Activated CD4-positive, alpha-beta memory T cell treated with anti-CD3 and anti-CD28 coated beads, Interleukin-2, amount 10 ng/mL, durations not matched to agents 7 days and 5 days (primary cell): ENCODE measurements at regions not wholly inside any gene's neighbourhood (a gene's known extent, or its start where the extent isn't known, plus 50 kb on each side); places are given as distances from the start of the nearest gene placed in this dataset.

Experiments
- CTCF ChIA-PET: fragments of 350-600 bp; sonication (Branson Sonifier 250); formaldehyde crosslinking; loops from one replicate; lab custom pipeline; 2021; ENCODE audit warnings: antibody characterized with exemption, inconsistent platforms; lab: Charles Lee
- POLR2A ChIA-PET: fragments of 350-600 bp; sonication (Branson Sonifier 250); formaldehyde crosslinking; loops from one replicate; lab custom pipeline; 2021; ENCODE audit warnings: antibody characterized with exemption; lab: Charles Lee
- DNase-seq: peaks from one replicate; pipeline ENCODE4 v3.0.0-alpha.2; 2020
- H3K27ac Mint-ChIP-seq: one replicate; pipeline ENCODE4 v1.8.0; 2021; ENCODE audit warnings: mild to moderate bottlenecking, mixed read lengths
- H3K27me3 Mint-ChIP-seq: one replicate; pipeline ENCODE4 v1.8.0; 2021; ENCODE audit warnings: mixed read lengths
- H3K36me3 Mint-ChIP-seq: one replicate; pipeline ENCODE4 v1.8.0; 2021; ENCODE audit warnings: low read depth, mixed read lengths
- H3K4me1 Mint-ChIP-seq: one replicate; pipeline ENCODE4 v1.8.0; 2021; ENCODE audit warnings: mixed read lengths
- H3K4me3 Mint-ChIP-seq: one replicate; pipeline ENCODE4 v1.8.0; 2021; ENCODE audit warnings: mild to moderate bottlenecking, mixed read lengths
- H3K9me3 Mint-ChIP-seq: one replicate; pipeline ENCODE4 v1.8.0; 2021; ENCODE audit warnings: mixed read lengths

- H3K36me3 Mint-ChIP-seq: no peaks in the 10 kb centered on the region
- DNase-seq: no peak
- no peaks in the 10 kb centered on the region for H3K27me3 Mint-ChIP-seq
- ChIA-PET POLR2A (no interaction called here), CTCF (no interaction called here)
- H3K4me3 Mint-ChIP-seq: no peak overlapping the region
- H3K4me1 Mint-ChIP-seq: no peaks in the 10 kb centered on the region
- no peaks in the 10 kb centered on the region for H3K9me3 Mint-ChIP-seq
- H3K27ac Mint-ChIP-seq: no peak overlapping the region
These were observed 398.9 kb downstream of the PLK2 start for GRCh38 chr5:58060996-58061395.

GRCh38 chr5:58057324-58057723, 402.6 kb downstream of the PLK2 start:
- H3K36me3 Mint-ChIP-seq: no peaks in the 10 kb centered on the region
- H3K27me3 Mint-ChIP-seq: no peaks in the 10 kb centered on the region
- no peak overlapping the region for H3K27ac Mint-ChIP-seq
- no peaks in the 10 kb centered on the region for H3K4me1 Mint-ChIP-seq
- CTCF ChIA-PET: no interaction called here
- DNase-seq: no peak
- POLR2A ChIA-PET: no interaction called here
- H3K9me3 Mint-ChIP-seq: no peaks in the 10 kb centered on the region
- no peak overlapping the region for H3K4me3 Mint-ChIP-seq

- no peak for DNase-seq
- H3K4me3 Mint-ChIP-seq: no peak overlapping the region
- ChIA-PET CTCF (no interaction called here), POLR2A (no interaction called here)
- H3K9me3 Mint-ChIP-seq: no peaks in the 10 kb centered on the region
- H3K36me3 Mint-ChIP-seq: no peaks in the 10 kb centered on the region
- H3K27me3 Mint-ChIP-seq: no peaks in the 10 kb centered on the region
- H3K4me1 Mint-ChIP-seq: no peaks in the 10 kb centered on the region
- H3K27ac Mint-ChIP-seq: no peak overlapping the region
These were observed 403.3 kb downstream of the PLK2 start for GRCh38 chr5:58056546-58056945.

GRCh38 chr5:58054018-58054417, 405.9 kb downstream of the PLK2 start:
- POLR2A ChIA-PET: no interaction called here
- H3K4me3 Mint-ChIP-seq: no peak overlapping the region
- no peak overlapping the region for H3K27ac Mint-ChIP-seq
- DNase-seq: no peak
- no peaks in the 10 kb centered on the region for H3K4me1 Mint-ChIP-seq
- H3K36me3 Mint-ChIP-seq: no peaks in the 10 kb centered on the region
- CTCF ChIA-PET: no interaction called here
- no peaks in the 10 kb centered on the region for H3K27me3 Mint-ChIP-seq
- no peaks in the 10 kb centered on the region for H3K9me3 Mint-ChIP-seq

- Mint-ChIP-seq H3K9me3 (no peaks in the 10 kb centered on the region), H3K4me3 (no peak overlapping the region), H3K27me3 (no peaks in the 10 kb centered on the region), H3K27ac (no peak overlapping the region), H3K4me1 (no peaks in the 10 kb centered on the region), H3K36me3 (no peaks in the 10 kb centered on the region)
- ChIA-PET POLR2A (no interaction called here), CTCF (no interaction called here)
- DNase-seq: no peak
These were observed 410.9 kb downstream of the PLK2 start for GRCh38 chr5:58048954-58049353.

- Mint-ChIP-seq H3K27ac (no peak overlapping the region), H3K9me3 (no peaks in the 10 kb centered on the region), H3K4me3 (no peak overlapping the region), H3K27me3 (no peaks in the 10 kb centered on the region), H3K36me3 (no peaks in the 10 kb centered on the region), H3K4me1 (no peaks in the 10 kb centered on the region)
- no peak for DNase-seq
- ChIA-PET POLR2A (no interaction called here), CTCF (no interaction called here)
These were observed 411.5 kb downstream of the PLK2 start for GRCh38 chr5:58048185-58048925.

- CTCF ChIA-PET: no interaction called here
These were observed 413.5 kb downstream of the PLK2 start for GRCh38 chr5:58046371-58046770.

GRCh38 chr5:58044166-58044565, 415.7 kb downstream of the PLK2 start:
- no peak for DNase-seq
- H3K36me3 Mint-ChIP-seq: no peaks in the 10 kb centered on the region
- H3K4me1 Mint-ChIP-seq: peaks cover 2% of the 10 kb centered on the region
- H3K9me3 Mint-ChIP-seq: no peaks in the 10 kb centered on the region
- ChIA-PET CTCF (no interaction called here), POLR2A (no interaction called here)
- H3K4me3 Mint-ChIP-seq: no peak overlapping the region
- no peak overlapping the region for H3K27ac Mint-ChIP-seq
- H3K27me3 Mint-ChIP-seq: no peaks in the 10 kb centered on the region

More at GRCh38 chr5:58046371-58046770, 413.5 kb downstream of the PLK2 start:
- Mint-ChIP-seq H3K36me3 (no peaks in the 10 kb centered on the region), H3K27ac (no peak overlapping the region), H3K4me3 (no peak overlapping the region), H3K27me3 (no peaks in the 10 kb centered on the region), H3K4me1 (peaks cover 2% of the 10 kb centered on the region), H3K9me3 (no peaks in the 10 kb centered on the region)
- POLR2A ChIA-PET: no interaction called here
- DNase-seq: no peak

GRCh38 chr5:58043032-58043945, 416.6 kb downstream of the PLK2 start:
- Mint-ChIP-seq H3K36me3 (no peaks in the 10 kb centered on the region), H3K27me3 (no peaks in the 10 kb centered on the region), H3K4me1 (peaks cover 2% of the 10 kb centered on the region), H3K4me3 (no peak overlapping the region), H3K9me3 (no peaks in the 10 kb centered on the region), H3K27ac (no peak overlapping the region)
- ChIA-PET CTCF (no interaction called here), POLR2A (no interaction called here)
- DNase-seq: no peak

GRCh38 chr5:58041884-58042283, 418.0 kb downstream of the PLK2 start:
- CTCF ChIA-PET: no interaction called here

GRCh38 chr5:58040846-58041245, 419.0 kb downstream of the PLK2 start:
- Mint-ChIP-seq H3K27me3 (no peaks in the 10 kb centered on the region), H3K36me3 (no peaks in the 10 kb centered on the region), H3K27ac (no peak overlapping the region), H3K4me1 (peaks cover 2% of the 10 kb centered on the region), H3K9me3 (no peaks in the 10 kb centered on the region), H3K4me3 (no peak overlapping the region)
- CTCF ChIA-PET: no interaction called here
- POLR2A ChIA-PET: no interaction called here
- DNase-seq: no peak

More at GRCh38 chr5:58041884-58042283, 418.0 kb downstream of the PLK2 start:
- no peak overlapping the region for H3K27ac Mint-ChIP-seq
- no peaks in the 10 kb centered on the region for H3K27me3 Mint-ChIP-seq
- POLR2A ChIA-PET: no interaction called here
- no peak for DNase-seq
- H3K9me3 Mint-ChIP-seq: no peaks in the 10 kb centered on the region
- H3K36me3 Mint-ChIP-seq: no peaks in the 10 kb centered on the region
- H3K4me1 Mint-ChIP-seq: peaks cover 2% of the 10 kb centered on the region
- no peak overlapping the region for H3K4me3 Mint-ChIP-seq

GRCh38 chr5:58040044-58040443, 419.8 kb downstream of the PLK2 start:
- peaks cover 2% of the 10 kb centered on the region for H3K4me1 Mint-ChIP-seq
- CTCF ChIA-PET: no interaction called here
- no peaks in the 10 kb centered on the region for H3K9me3 Mint-ChIP-seq
- no peaks in the 10 kb centered on the region for H3K36me3 Mint-ChIP-seq
- no peak for DNase-seq
- no peaks in the 10 kb centered on the region for H3K27me3 Mint-ChIP-seq
- no peak overlapping the region for H3K4me3 Mint-ChIP-seq
- H3K27ac Mint-ChIP-seq: no peak overlapping the region
- POLR2A ChIA-PET: no interaction called here

- POLR2A ChIA-PET: no interaction called here
- CTCF ChIA-PET: no interaction called here
- no peaks in the 10 kb centered on the region for H3K27me3 Mint-ChIP-seq
- peaks cover 2% of the 10 kb centered on the region for H3K4me1 Mint-ChIP-seq
- DNase-seq: no peak
- no peaks in the 10 kb centered on the region for H3K36me3 Mint-ChIP-seq
- H3K9me3 Mint-ChIP-seq: no peaks in the 10 kb centered on the region
- no peak overlapping the region for H3K4me3 Mint-ChIP-seq
- no peak overlapping the region for H3K27ac Mint-ChIP-seq
These were observed 422.0 kb downstream of the PLK2 start for GRCh38 chr5:58037899-58038298.
